ENCODE measurements at regions not wholly inside any gene's neighbourhood (a gene's known extent, or its start where the extent isn't known, plus 50 kb on each side); places are given as distances from the start of the nearest gene placed in this dataset.

DNA sequence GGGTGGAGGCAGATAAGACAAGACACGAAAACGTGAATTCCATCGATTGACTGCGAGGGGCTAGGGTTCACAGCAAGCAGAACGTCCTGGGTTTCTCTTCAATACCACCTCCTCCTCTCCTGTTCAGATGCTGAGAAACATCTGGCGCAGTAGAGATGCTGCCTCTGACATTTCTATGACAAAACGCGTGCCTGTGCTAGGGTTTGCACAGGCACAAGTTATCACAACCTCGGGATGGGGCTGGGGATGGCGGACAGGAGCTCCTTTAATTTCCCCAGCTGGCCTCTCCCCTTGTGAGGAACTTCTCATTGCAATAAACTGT is 99.8 kb upstream of the SVIL start:
- TF ChIP-seq HDGF (IDR thresholded peaks at IDR 0.05), result no peak
- TF ChIP-seq, protein P1, sequence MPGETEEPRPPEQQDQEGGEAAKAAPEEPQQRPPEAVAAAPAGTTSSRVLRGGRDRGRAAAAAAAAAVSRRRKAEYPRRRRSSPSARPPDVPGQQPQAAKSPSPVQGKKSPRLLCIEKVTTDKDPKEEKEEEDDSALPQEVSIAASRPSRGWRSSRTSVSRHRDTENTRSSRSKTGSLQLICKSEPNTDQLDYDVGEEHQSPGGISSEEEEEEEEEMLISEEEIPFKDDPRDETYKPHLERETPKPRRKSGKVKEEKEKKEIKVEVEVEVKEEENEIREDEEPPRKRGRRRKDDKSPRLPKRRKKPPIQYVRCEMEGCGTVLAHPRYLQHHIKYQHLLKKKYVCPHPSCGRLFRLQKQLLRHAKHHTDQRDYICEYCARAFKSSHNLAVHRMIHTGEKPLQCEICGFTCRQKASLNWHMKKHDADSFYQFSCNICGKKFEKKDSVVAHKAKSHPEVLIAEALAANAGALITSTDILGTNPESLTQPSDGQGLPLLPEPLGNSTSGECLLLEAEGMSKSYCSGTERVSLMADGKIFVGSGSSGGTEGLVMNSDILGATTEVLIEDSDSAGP (CRISPR knock-in tag; IDR thresholded peaks at IDR 0.05), result no peak
- TF ChIP-seq, protein P2, sequence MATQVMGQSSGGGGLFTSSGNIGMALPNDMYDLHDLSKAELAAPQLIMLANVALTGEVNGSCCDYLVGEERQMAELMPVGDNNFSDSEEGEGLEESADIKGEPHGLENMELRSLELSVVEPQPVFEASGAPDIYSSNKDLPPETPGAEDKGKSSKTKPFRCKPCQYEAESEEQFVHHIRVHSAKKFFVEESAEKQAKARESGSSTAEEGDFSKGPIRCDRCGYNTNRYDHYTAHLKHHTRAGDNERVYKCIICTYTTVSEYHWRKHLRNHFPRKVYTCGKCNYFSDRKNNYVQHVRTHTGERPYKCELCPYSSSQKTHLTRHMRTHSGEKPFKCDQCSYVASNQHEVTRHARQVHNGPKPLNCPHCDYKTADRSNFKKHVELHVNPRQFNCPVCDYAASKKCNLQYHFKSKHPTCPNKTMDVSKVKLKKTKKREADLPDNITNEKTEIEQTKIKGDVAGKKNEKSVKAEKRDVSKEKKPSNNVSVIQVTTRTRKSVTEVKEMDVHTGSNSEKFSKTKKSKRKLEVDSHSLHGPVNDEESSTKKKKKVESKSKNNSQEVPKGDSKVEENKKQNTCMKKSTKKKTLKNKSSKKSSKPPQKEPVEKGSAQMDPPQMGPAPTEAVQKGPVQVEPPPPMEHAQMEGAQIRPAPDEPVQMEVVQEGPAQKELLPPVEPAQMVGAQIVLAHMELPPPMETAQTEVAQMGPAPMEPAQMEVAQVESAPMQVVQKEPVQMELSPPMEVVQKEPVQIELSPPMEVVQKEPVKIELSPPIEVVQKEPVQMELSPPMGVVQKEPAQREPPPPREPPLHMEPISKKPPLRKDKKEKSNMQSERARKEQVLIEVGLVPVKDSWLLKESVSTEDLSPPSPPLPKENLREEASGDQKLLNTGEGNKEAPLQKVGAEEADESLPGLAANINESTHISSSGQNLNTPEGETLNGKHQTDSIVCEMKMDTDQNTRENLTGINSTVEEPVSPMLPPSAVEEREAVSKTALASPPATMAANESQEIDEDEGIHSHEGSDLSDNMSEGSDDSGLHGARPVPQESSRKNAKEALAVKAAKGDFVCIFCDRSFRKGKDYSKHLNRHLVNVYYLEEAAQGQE (IDR thresholded peaks at IDR 0.05; ENCODE audit: borderline replicate concordance), result no peak
- TF ChIP-seq, protein P2 (CRISPR knock-in tag; IDR thresholded peaks at IDR 0.05; ENCODE audit: low read depth), result no peak
- TF ChIP-seq, protein P3, sequence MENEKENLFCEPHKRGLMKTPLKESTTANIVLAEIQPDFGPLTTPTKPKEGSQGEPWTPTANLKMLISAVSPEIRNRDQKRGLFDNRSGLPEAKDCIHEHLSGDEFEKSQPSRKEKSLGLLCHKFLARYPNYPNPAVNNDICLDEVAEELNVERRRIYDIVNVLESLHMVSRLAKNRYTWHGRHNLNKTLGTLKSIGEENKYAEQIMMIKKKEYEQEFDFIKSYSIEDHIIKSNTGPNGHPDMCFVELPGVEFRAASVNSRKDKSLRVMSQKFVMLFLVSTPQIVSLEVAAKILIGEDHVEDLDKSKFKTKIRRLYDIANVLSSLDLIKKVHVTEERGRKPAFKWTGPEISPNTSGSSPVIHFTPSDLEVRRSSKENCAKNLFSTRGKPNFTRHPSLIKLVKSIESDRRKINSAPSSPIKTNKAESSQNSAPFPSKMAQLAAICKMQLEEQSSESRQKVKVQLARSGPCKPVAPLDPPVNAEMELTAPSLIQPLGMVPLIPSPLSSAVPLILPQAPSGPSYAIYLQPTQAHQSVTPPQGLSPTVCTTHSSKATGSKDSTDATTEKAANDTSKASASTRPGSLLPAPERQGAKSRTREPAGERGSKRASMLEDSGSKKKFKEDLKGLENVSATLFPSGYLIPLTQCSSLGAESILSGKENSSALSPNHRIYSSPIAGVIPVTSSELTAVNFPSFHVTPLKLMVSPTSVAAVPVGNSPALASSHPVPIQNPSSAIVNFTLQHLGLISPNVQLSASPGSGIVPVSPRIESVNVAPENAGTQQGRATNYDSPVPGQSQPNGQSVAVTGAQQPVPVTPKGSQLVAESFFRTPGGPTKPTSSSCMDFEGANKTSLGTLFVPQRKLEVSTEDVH (IDR thresholded peaks at IDR 0.05; ENCODE audit: low read depth, partially characterized antibody), result no peak
- TF ChIP-seq ZFP30 (CRISPR knock-in tag; IDR thresholded peaks at IDR 0.05; ENCODE audit: borderline replicate concordance), result no peak
- TF ChIP-seq POLR2A (conservative IDR thresholded peaks at IDR 0.05), result no peak
- TF ChIP-seq ZKSCAN8 (CRISPR knock-in tag; IDR thresholded peaks at IDR 0.05), result no peak
- no peak for TF ChIP-seq JUND (IDR thresholded peaks at IDR 0.05; ENCODE audit: borderline replicate concordance, low read depth, low read length)
- no peak for TF ChIP-seq JUND (tag; IDR thresholded peaks at IDR 0.05; ENCODE audit: borderline replicate concordance, low read depth, low read length)

All from K562 (cell line).